Transverse colon (tissue), 4 donors: ENCODE measurements at regions not wholly inside any gene's neighbourhood (a gene's known extent, or its start where the extent isn't known, plus 50 kb on each side); places are given as distances from the start of the nearest gene placed in this dataset.

ENCODE experiments used
- DNase-seq: peaks from one replicate; pipeline ENCODE4 v3.0.0-alpha.2; 2019
- H3K27ac ChIP-seq, 4 donors: fragments of 200-600 bp; sonication (generic); 2 replicates each; pipeline ENCODE4 v1.5.1; 2016 to 2018; ENCODE audit warnings: inconsistent platforms in 4 of 4
- H3K27me3 ChIP-seq: fragments of 200-600 bp; sonication (generic); 2 replicates; pipeline ENCODE4 v1.5.1; 2017; ENCODE audit warnings: inconsistent platforms
- H3K36me3 ChIP-seq, 4 donors: fragments of 200-600 bp; sonication (generic); 2 replicates each; pipeline ENCODE4 v1.5.1; 2017 to 2019; ENCODE audit warnings: inconsistent platforms in 4 of 4
- H3K4me1 ChIP-seq, 4 donors: fragments of 200-600 bp; sonication (generic); 2 replicates each; pipeline ENCODE4 v1.5.1; 2017 to 2020; ENCODE audit warnings: inconsistent platforms in 4 of 4
- H3K4me3 ChIP-seq, 4 donors: fragments of 200-600 bp; sonication (generic); 1 replicate in 1 of 4; 2 replicates in 3 of 4; pipeline versions ENCODE4 v1.5.1 to v1.6.1; 2017 to 2019; ENCODE audit warnings: inconsistent platforms in 4 of 4
- H3K9me3 ChIP-seq, 2 donors: fragments of 200-600 bp; sonication (generic); 2 replicates each; pipeline ENCODE4 v1.5.1; 2017 to 2019; ENCODE audit warnings: inconsistent platforms in 2 of 2
- CTCF ChIP-seq, 5 experiments: fragments of 200-600 bp in 3 of 5; fragments of 450-650 bp in 2 of 5; sonication (generic) in 3 of 5; IDR thresholded peaks; 1 replicate in 2 of 5; 2 replicates in 3 of 5; pipeline ENCODE4 v1.5.1; 2016 to 2017; ENCODE audit warnings: antibody characterized with exemption in 5 of 5, inconsistent platforms in 3 of 5, mild to moderate bottlenecking in 2 of 5, moderate library complexity in 1 of 5
- EP300 ChIP-seq: sonication (generic); formaldehyde crosslinking; IDR thresholded peaks from one replicate; pipeline ENCODE4 v1.6.1; 2017; ENCODE audit warnings: antibody characterized with exemption, low read depth
- POLR2A ChIP-seq: fragments of 450-650 bp; IDR thresholded peaks from one replicate; pipeline ENCODE4 v1.6.1; 2016; ENCODE audit warnings: antibody characterized with exemption, mild to moderate bottlenecking, moderate library complexity
- POLR2AphosphoS5 ChIP-seq, 3 donors: sonication (generic); formaldehyde crosslinking; IDR thresholded peaks; one replicate each; pipeline ENCODE4 v1.6.1; 2016; ENCODE audit warnings: antibody characterized with exemption in 3 of 3
- WGBS, 2 donors: methylation state at CpG; one replicate each; pipeline ENCODE4 v1.1.5; 2018; ENCODE audit warnings: low coverage in 1 of 2; 5-methylcytosine and 5-hydroxymethylcytosine counted together
- in situ Hi-C, 4 donors: fragments of 200-750 bp; cut with MboI; loops; one replicate each; pipeline versions ENCODE4 v1.15.0 to v1.15.1; 2017; ENCODE audit warnings: low sequenced_read_pairs in 3 of 4, low pct_ligation_motif_present in 1 of 4, low pct_unique_long_range_greater_than_20kb in 1 of 4
- intact Hi-C: fragments of 100-400 bp; cut with DNase I; formaldehyde crosslinking; loops from one replicate; pipeline ENCODE4 v1.15.1; 2023; ENCODE audit warnings: low total_unique reads

GRCh38 chr3:124443446-124443845 is 286.8 kb upstream of the UMPS start:
- no peak for DNase-seq
- TF ChIP-seq POLR2A = no peak
- in situ Hi-C loops = no loop called here
- H3K4me1 ChIP-seq = no peaks in the 10 kb centered on the region
- H3K27ac ChIP-seq = no peak overlapping the region
- H3K4me3 ChIP-seq = no peak overlapping the region
- no peaks in the 10 kb centered on the region for H3K9me3 ChIP-seq
- H3K27me3 ChIP-seq = no peaks in the 10 kb centered on the region
- H3K36me3 ChIP-seq = no peaks in the 10 kb centered on the region
- 83 to 92% methylated on average over 1 of the region's 1 CpG for WGBS, 2 donors
- intact Hi-C loops = no loop called here

- Histone ChIP-seq H3K36me3 (no peaks in the 10 kb centered on the region), H3K27me3 (no peaks in the 10 kb centered on the region), H3K27ac (no peak overlapping the region), H3K4me1 (no peaks in the 10 kb centered on the region), H3K9me3 (no peaks in the 10 kb centered on the region), H3K4me3 (no peak overlapping the region)
- TF ChIP-seq CTCF (IDR thresholded peaks at IDR 0.05) = no peak
- TF ChIP-seq POLR2AphosphoS5 (IDR thresholded peaks at IDR 0.05) = no peak
- TF ChIP-seq POLR2A = no peak
- TF ChIP-seq EP300 = no peak
- in situ Hi-C loops (no loop called here), intact Hi-C loops (no loop called here)
- no peak for DNase-seq
- WGBS, 2 donors = 62% methylated on average over 2 of the region's 2 CpGs; no CpG with 5 or more reads in 1 of the 2 donors
Observed at GRCh38 chr3:124444075-124444474, 286.2 kb upstream of the UMPS start.

- intact Hi-C loops (no loop called here), in situ Hi-C loops (no loop called here)
- Histone ChIP-seq H3K36me3 (no peaks in the 10 kb centered on the region), H3K27me3 (no peaks in the 10 kb centered on the region), H3K4me3 (no peak overlapping the region), H3K4me1 (no peaks in the 10 kb centered on the region), H3K27ac (no peak overlapping the region), H3K9me3 (no peaks in the 10 kb centered on the region)
- TF ChIP-seq EP300 (no peak), POLR2AphosphoS5 (IDR thresholded peaks at IDR 0.05) (no peak), CTCF (IDR thresholded peaks at IDR 0.05) (no peak), POLR2A (no peak)
- DNase-seq = no peak
- WGBS, 2 donors = 87 to 88% methylated on average over 3 of the region's 3 CpGs
Observed at GRCh38 chr3:124444896-124445295, 285.4 kb upstream of the UMPS start.

- intact Hi-C loops (no loop called here), in situ Hi-C loops (no loop called here)
- H3K4me3 ChIP-seq = no peak overlapping the region
- no peaks in the 10 kb centered on the region for H3K9me3 ChIP-seq
- DNase-seq = no peak
- H3K4me1 ChIP-seq = no peaks in the 10 kb centered on the region
- H3K27ac ChIP-seq = no peak overlapping the region
- 72 to 94% methylated on average over 2 of the region's 2 CpGs for WGBS, 2 donors
- no peaks in the 10 kb centered on the region for H3K27me3 ChIP-seq
- TF ChIP-seq POLR2A (no peak), POLR2AphosphoS5 (IDR thresholded peaks at IDR 0.05) (no peak), CTCF (IDR thresholded peaks at IDR 0.05) (no peak), EP300 (no peak)
- H3K36me3 ChIP-seq = no peaks in the 10 kb centered on the region
Observed at GRCh38 chr3:124447845-124448244, 282.4 kb upstream of the UMPS start.

- H3K27me3 ChIP-seq = no peaks in the 10 kb centered on the region
- DNase-seq = no peak
- TF ChIP-seq POLR2A = no peak
- no peak for TF ChIP-seq EP300
- TF ChIP-seq CTCF (IDR thresholded peaks at IDR 0.05) = no peak
- no peak for TF ChIP-seq POLR2AphosphoS5 (IDR thresholded peaks at IDR 0.05)
- H3K27ac ChIP-seq = no peak overlapping the region
- H3K4me1 ChIP-seq = no peaks in the 10 kb centered on the region
- H3K9me3 ChIP-seq = no peaks in the 10 kb centered on the region
- in situ Hi-C loops (no loop called here), intact Hi-C loops (no loop called here)
- H3K36me3 ChIP-seq = no peaks in the 10 kb centered on the region
- H3K4me3 ChIP-seq = no peak overlapping the region
Observed at GRCh38 chr3:124448954-124449353, 281.3 kb upstream of the UMPS start.
